ENCODE measurements at regions not wholly inside any gene's neighbourhood (a gene's known extent, or its start where the extent isn't known, plus 50 kb on each side); places are given as distances from the start of the nearest gene placed in this dataset.

DNA sequence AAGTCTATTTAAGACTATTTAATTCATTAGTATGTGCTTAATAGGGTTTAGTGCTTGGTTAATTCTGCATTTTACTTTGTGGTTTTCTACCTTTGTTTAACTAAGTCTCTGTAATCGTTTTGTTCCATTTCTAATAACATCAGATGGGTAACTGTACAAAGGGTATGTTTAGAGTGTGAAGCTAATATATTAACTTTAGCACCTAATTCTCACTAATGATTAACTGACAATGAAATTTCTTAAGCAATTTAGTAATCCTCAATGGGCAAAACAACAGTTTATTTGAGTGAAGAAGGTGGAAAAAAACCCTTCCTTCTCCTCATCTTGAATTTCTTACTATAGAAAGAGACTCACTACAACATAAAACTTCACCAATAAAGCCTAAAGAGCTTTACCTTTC lies 448.1 kb upstream of the MIR17HG start:
- Mint-ChIP-seq H3K27ac (ENCODE audit: unreplicated experiment) (no peak overlapping the region), H3K9me3 (ENCODE audit: unreplicated experiment) (no peaks in the 10 kb centered on the region), H3K36me3 (ENCODE audit: unreplicated experiment) (no peaks in the 10 kb centered on the region), H3K4me3 (ENCODE audit: unreplicated experiment) (no peak overlapping the region), H3K4me1 (ENCODE audit: low read depth, unreplicated experiment) (no peaks in the 10 kb centered on the region), H3K27me3 (ENCODE audit: unreplicated experiment) (no peaks in the 10 kb centered on the region)
- TF ChIP-seq, protein P1, sequence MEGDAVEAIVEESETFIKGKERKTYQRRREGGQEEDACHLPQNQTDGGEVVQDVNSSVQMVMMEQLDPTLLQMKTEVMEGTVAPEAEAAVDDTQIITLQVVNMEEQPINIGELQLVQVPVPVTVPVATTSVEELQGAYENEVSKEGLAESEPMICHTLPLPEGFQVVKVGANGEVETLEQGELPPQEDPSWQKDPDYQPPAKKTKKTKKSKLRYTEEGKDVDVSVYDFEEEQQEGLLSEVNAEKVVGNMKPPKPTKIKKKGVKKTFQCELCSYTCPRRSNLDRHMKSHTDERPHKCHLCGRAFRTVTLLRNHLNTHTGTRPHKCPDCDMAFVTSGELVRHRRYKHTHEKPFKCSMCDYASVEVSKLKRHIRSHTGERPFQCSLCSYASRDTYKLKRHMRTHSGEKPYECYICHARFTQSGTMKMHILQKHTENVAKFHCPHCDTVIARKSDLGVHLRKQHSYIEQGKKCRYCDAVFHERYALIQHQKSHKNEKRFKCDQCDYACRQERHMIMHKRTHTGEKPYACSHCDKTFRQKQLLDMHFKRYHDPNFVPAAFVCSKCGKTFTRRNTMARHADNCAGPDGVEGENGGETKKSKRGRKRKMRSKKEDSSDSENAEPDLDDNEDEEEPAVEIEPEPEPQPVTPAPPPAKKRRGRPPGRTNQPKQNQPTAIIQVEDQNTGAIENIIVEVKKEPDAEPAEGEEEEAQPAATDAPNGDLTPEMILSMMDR (IDR thresholded peaks at IDR 0.05; ENCODE audit: partially characterized antibody, unreplicated experiment) = no peak
- no peak for DNase-seq

DNA sequence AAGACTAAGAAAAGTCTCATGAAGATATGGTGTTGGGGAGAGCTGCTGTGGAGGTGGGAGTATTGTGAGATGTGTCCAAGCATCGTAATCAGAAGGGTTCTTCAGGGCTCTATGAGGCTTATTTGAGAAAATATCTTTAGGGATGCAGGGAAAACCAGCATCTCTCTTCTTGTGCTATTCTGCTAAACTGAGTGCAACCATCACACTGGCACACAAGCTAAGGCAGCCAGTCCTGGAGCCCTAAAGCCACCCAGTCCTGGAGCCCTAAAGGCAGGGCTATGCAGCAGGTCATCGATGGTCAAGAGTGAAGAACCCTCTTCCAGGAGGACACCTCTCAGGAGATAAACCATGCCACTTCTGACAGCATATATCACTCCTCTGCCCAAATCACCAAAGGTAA lies 445.2 kb upstream of the MIR17HG start:
- Mint-ChIP-seq H3K9me3 (ENCODE audit: unreplicated experiment) (peaks cover 1% of the 10 kb centered on the region), H3K4me3 (ENCODE audit: unreplicated experiment) (no peak overlapping the region), H3K27ac (ENCODE audit: unreplicated experiment) (no peak overlapping the region), H3K4me1 (ENCODE audit: low read depth, unreplicated experiment) (no peaks in the 10 kb centered on the region), H3K27me3 (ENCODE audit: unreplicated experiment) (no peaks in the 10 kb centered on the region), H3K36me3 (ENCODE audit: unreplicated experiment) (peaks cover 6% of the 10 kb centered on the region)
- TF ChIP-seq, protein P1 (IDR thresholded peaks at IDR 0.05; ENCODE audit: partially characterized antibody, unreplicated experiment) = no peak
- no peak for DNase-seq

DNA sequence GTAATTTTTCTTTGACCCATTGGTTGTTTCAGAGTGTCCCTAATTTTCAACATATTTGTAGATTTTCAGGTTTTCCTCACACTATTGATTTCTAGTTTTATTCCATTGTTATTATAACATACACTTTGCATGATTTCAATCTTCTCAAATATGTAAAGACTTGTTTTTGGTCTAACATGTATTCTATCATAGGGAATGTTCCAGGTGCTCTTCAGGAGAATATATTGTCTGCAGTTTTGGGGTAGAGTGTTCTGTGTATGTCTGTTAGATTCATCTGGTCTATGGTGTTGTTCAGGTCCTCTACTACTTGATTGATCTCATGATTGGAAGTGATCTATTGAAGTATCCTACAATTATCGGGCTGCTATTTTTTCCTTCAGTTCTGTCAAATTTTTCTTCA lies 440.9 kb upstream of the MIR17HG start:
- Mint-ChIP-seq H3K27ac (ENCODE audit: unreplicated experiment) (no peak overlapping the region), H3K4me3 (ENCODE audit: unreplicated experiment) (no peak overlapping the region), H3K36me3 (ENCODE audit: unreplicated experiment) (peaks cover 6% of the 10 kb centered on the region), H3K27me3 (ENCODE audit: unreplicated experiment) (no peaks in the 10 kb centered on the region), H3K9me3 (ENCODE audit: unreplicated experiment) (peaks cover 3% of the 10 kb centered on the region), H3K4me1 (ENCODE audit: low read depth, unreplicated experiment) (no peaks in the 10 kb centered on the region)
- no peak for DNase-seq
- TF ChIP-seq, protein P1 (IDR thresholded peaks at IDR 0.05; ENCODE audit: partially characterized antibody, unreplicated experiment) = no peak

DNA sequence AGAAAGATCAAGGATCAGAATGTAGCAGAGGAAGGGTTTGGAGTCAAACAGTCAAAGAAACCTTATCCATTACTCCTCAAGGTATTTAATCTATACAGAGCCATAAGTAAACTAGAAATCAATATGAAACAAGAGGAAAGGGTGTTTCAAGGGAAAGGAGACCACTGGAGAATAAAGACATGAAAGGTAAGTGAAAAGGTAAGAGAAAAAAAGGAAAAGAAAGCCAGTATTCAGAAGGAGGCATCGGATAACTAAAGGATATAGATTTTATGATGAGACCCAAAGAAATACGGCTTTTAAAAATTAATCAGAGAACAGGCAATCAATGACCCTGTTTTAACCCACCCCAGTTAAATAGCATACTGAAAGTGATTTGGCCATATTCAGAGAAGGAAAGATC lies 438.7 kb upstream of the MIR17HG start:
- DNase-seq = no peak
- Mint-ChIP-seq H3K27ac (ENCODE audit: unreplicated experiment) (no peak overlapping the region), H3K4me1 (ENCODE audit: low read depth, unreplicated experiment) (no peaks in the 10 kb centered on the region), H3K27me3 (ENCODE audit: unreplicated experiment) (peaks cover 3% of the 10 kb centered on the region), H3K9me3 (ENCODE audit: unreplicated experiment) (peaks cover 3% of the 10 kb centered on the region), H3K4me3 (ENCODE audit: unreplicated experiment) (no peak overlapping the region), H3K36me3 (ENCODE audit: unreplicated experiment) (peaks cover 6% of the 10 kb centered on the region)
- TF ChIP-seq, protein P1 (IDR thresholded peaks at IDR 0.05; ENCODE audit: partially characterized antibody, unreplicated experiment) = no peak

DNA sequence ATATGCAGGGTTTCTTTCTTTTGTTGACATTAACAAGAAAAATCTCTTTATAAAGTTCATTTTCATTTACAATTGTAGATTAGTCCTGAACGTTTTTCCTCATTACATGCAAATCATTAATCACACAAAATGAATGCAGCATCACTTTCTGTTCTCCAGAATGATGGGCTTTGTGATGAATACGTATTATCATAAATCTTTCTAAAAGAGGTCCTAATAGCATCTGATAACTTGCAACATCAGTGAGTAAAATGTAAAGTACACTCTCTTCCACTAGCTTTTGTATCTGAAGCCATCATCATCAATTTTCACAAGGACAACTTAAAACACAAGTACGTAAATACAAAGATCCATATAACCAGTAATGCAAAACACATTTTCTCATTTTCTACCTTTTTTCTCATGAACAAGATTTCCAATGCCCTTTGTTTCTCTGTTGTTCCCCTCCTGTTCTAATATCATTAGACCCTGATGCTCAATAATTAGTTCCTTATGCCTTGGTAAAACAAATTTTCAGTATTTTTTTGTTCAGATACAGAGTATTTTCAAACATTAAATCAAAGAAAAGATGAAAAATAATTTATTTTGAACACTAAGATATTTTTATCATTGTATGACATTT lies 437.4 kb upstream of the MIR17HG start:
- Mint-ChIP-seq H3K27me3 (ENCODE audit: unreplicated experiment) (peaks cover 3% of the 10 kb centered on the region), H3K27ac (ENCODE audit: unreplicated experiment) (no peak overlapping the region), H3K36me3 (ENCODE audit: unreplicated experiment) (peaks cover 6% of the 10 kb centered on the region), H3K4me1 (ENCODE audit: low read depth, unreplicated experiment) (no peaks in the 10 kb centered on the region), H3K4me3 (ENCODE audit: unreplicated experiment) (no peak overlapping the region), H3K9me3 (ENCODE audit: unreplicated experiment) (peaks cover 3% of the 10 kb centered on the region)
- DNase-seq = no peak
- TF ChIP-seq, protein P1 (IDR thresholded peaks at IDR 0.05; ENCODE audit: partially characterized antibody, unreplicated experiment) = no peak
